ENCODE measurements at regions not wholly inside any gene's neighbourhood (a gene's known extent, or its start where the extent isn't known, plus 50 kb on each side); places are given as distances from the start of the nearest gene placed in this dataset.

DNA sequence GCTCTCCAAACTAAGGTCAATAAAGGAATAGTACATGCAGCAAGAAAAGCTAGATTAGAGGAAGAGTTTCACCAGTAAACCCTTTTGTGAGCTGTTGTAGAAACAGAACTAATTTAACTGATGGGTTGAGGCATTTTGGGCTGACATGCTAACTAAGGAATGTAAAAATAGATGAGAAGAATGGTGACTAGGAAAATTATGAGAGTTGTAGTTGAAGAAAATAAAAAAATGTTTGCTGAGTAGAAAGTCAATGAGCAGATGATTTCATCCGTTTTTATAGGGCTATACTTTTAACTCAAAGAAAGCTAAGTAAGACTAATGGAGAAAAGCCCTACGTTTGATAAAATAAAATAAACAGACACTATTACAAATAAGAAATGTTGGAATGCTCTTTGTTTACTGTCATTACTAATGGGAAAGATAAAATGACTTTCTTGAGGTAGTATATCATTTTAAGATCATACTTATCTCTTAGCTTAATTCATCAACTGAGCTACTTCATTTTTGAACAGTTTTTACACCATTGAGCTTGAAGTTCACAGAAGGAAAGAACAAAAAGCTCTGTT, 209.4 kb upstream of the DPH6 start:
- POLR2A ChIA-PET, result no interaction called here
- intact Hi-C loops (cut with micrococcal nuclease; ENCODE audit: unreplicated experiment), result loop anchor here (10.0 kb wide), 2 partner anchors 211 to 749 kb away; partner anchors contain the start of gene DPH6

DNA sequence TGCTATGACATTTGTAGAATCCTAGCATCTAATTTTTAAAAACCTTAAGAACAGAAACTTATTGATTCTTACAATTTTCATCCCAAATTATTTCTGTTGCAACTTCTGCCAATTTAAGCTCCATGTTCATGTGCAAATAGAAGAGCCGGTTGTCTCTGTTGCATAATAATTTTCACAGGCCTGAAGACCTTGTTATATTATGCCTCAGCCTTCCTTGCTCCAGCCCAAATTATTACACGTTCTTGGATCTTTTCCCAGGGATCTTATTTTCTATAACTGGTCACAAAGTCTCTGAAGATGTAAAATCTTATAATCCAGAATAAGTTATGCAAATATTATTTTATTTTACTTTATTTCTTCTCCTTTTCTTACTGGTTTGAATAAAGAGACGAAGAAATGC, 210.7 kb upstream of the DPH6 start:
- no peak for DNase-seq
- CTCF ChIA-PET, result no interaction called here
- intact Hi-C loops (cut with micrococcal nuclease; ENCODE audit: unreplicated experiment), result loop anchor here (10.0 kb wide), 2 partner anchors 212 to 748 kb away; partner anchors contain the start of gene DPH6
- POLR2A ChIA-PET, result no interaction called here
- Mint-ChIP-seq H3K4me3 (ENCODE audit: unreplicated experiment) (no peak overlapping the region), H3K27me3 (ENCODE audit: insufficient read depth, unreplicated experiment) (no peaks in the 10 kb centered on the region), H3K4me1 (ENCODE audit: low read depth, unreplicated experiment) (peaks cover 7% of the 10 kb centered on the region), H3K27ac (ENCODE audit: unreplicated experiment) (no peak overlapping the region), H3K36me3 (ENCODE audit: insufficient read depth, unreplicated experiment) (no peaks in the 10 kb centered on the region), H3K9me3 (ENCODE audit: unreplicated experiment) (no peaks in the 10 kb centered on the region)
- no TSS peak for BruUV-seq (replicated peaks)
- H3K4me3 ChIP-seq (ENCODE audit: low read depth, low read length), result no peak overlapping the region
- TF ChIP-seq, protein P1, sequence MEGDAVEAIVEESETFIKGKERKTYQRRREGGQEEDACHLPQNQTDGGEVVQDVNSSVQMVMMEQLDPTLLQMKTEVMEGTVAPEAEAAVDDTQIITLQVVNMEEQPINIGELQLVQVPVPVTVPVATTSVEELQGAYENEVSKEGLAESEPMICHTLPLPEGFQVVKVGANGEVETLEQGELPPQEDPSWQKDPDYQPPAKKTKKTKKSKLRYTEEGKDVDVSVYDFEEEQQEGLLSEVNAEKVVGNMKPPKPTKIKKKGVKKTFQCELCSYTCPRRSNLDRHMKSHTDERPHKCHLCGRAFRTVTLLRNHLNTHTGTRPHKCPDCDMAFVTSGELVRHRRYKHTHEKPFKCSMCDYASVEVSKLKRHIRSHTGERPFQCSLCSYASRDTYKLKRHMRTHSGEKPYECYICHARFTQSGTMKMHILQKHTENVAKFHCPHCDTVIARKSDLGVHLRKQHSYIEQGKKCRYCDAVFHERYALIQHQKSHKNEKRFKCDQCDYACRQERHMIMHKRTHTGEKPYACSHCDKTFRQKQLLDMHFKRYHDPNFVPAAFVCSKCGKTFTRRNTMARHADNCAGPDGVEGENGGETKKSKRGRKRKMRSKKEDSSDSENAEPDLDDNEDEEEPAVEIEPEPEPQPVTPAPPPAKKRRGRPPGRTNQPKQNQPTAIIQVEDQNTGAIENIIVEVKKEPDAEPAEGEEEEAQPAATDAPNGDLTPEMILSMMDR (IDR thresholded peaks at IDR 0.05; ENCODE audit: insufficient read depth in 1 of 2, low read depth in 1 of 2, low read length in 1 of 2, severe bottlenecking in 1 of 2, unreplicated experiment in 1 of 2), result no peak
- no peaks in the 10 kb centered on the region for H3K4me1 ChIP-seq
- H3K9me3 ChIP-seq, result no peaks in the 10 kb centered on the region
- no peaks in the 10 kb centered on the region for H3K36me3 ChIP-seq (ENCODE audit: control insufficient read depth, insufficient read depth, low read length)
- no peaks in the 10 kb centered on the region for H3K27me3 ChIP-seq (replicated peaks; ENCODE audit: control insufficient read depth, insufficient read depth, low read length)

More for the DNA sequence above, 209.4 kb upstream of the DPH6 start:
- Histone ChIP-seq H3K27me3 (replicated peaks; ENCODE audit: control insufficient read depth, insufficient read depth, low read length) (no peaks in the 10 kb centered on the region), H3K4me1 (no peaks in the 10 kb centered on the region), H3K4me3 (ENCODE audit: low read depth, low read length) (no peak overlapping the region), H3K9me3 (no peaks in the 10 kb centered on the region), H3K36me3 (ENCODE audit: control insufficient read depth, insufficient read depth, low read length) (no peaks in the 10 kb centered on the region)
- no peak overlapping the region for H3K27ac Mint-ChIP-seq (ENCODE audit: unreplicated experiment)
- peaks cover 7% of the 10 kb centered on the region for H3K4me1 Mint-ChIP-seq (ENCODE audit: low read depth, unreplicated experiment)
- CTCF ChIA-PET, result no interaction called here
- H3K36me3 Mint-ChIP-seq (ENCODE audit: insufficient read depth, unreplicated experiment), result no peaks in the 10 kb centered on the region
- H3K4me3 Mint-ChIP-seq (ENCODE audit: unreplicated experiment), result no peak overlapping the region
- no peaks in the 10 kb centered on the region for H3K27me3 Mint-ChIP-seq (ENCODE audit: insufficient read depth, unreplicated experiment)
- H3K9me3 Mint-ChIP-seq (ENCODE audit: unreplicated experiment), result no peaks in the 10 kb centered on the region
- TF ChIP-seq, protein P1 (IDR thresholded peaks at IDR 0.05; ENCODE audit: insufficient read depth in 1 of 2, low read depth in 1 of 2, low read length in 1 of 2, severe bottlenecking in 1 of 2, unreplicated experiment in 1 of 2), result no peak
- DNase-seq, result no peak
- BruUV-seq (replicated peaks), result no TSS peak

DNA sequence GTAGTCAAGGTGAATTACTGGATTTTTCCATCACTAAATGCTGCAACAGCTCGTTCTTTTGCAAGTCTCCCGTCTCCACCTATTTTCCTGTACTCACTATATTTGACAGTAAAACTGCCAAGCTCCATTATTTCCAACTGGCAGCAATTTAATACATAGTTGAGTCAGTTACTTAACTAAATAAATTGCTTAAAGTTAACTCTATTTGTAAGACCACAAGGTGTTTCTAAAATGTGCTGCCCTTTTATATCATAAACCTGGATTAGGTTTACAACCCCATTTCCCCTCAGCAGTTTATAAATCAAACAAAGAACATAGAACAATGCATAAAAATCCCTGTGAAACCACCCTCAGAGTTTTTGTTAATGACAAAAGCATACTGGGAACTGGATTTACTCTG, 211.4 kb upstream of the DPH6 start:
- no peak for DNase-seq
- BruUV-seq (replicated peaks), result no TSS peak
- H3K27me3 Mint-ChIP-seq (ENCODE audit: insufficient read depth, unreplicated experiment), result no peaks in the 10 kb centered on the region
- H3K9me3 Mint-ChIP-seq (ENCODE audit: unreplicated experiment), result no peaks in the 10 kb centered on the region
- H3K4me3 Mint-ChIP-seq (ENCODE audit: unreplicated experiment), result no peak overlapping the region
- no peak overlapping the region for H3K27ac Mint-ChIP-seq (ENCODE audit: unreplicated experiment)
- CTCF ChIA-PET, result no interaction called here
- intact Hi-C loops (cut with micrococcal nuclease; ENCODE audit: unreplicated experiment), result loop anchor here (10.0 kb wide), 2 partner anchors 213 to 747 kb away; partner anchors contain the start of gene DPH6
- no peak overlapping the region for H3K4me3 ChIP-seq (ENCODE audit: low read depth, low read length)
- H3K36me3 ChIP-seq (ENCODE audit: control insufficient read depth, insufficient read depth, low read length), result no peaks in the 10 kb centered on the region
- no peaks in the 10 kb centered on the region for H3K27me3 ChIP-seq (replicated peaks; ENCODE audit: control insufficient read depth, insufficient read depth, low read length)
- H3K36me3 Mint-ChIP-seq (ENCODE audit: insufficient read depth, unreplicated experiment), result no peaks in the 10 kb centered on the region
- no peaks in the 10 kb centered on the region for H3K4me1 ChIP-seq
- TF ChIP-seq, protein P1 (IDR thresholded peaks at IDR 0.05; ENCODE audit: insufficient read depth in 1 of 2, low read depth in 1 of 2, low read length in 1 of 2, severe bottlenecking in 1 of 2, unreplicated experiment in 1 of 2), result no peak
- POLR2A ChIA-PET, result no interaction called here
- H3K9me3 ChIP-seq, result no peaks in the 10 kb centered on the region
- peaks cover 7% of the 10 kb centered on the region for H3K4me1 Mint-ChIP-seq (ENCODE audit: low read depth, unreplicated experiment)

Data from Caco-2 (cell line).